Suppressor macrophage (primary cell): ENCODE measurements at regions not wholly inside any gene's neighbourhood (a gene's known extent, or its start where the extent isn't known, plus 50 kb on each side); places are given as distances from the start of the nearest gene placed in this dataset.
"Not testable (repeated sequence)": the region's sequence is repeated elsewhere in the genome, so short reads cannot be mapped to it uniquely, and the experiment has no call there.

ENCODE experiments used
- DNase-seq, 4 experiments: peaks; one replicate each; pipeline ENCODE4 v3.0.0-alpha.2; 2020 to 2022

GRCh38 chr11:98600103-98600502, 420.6 kb upstream of the CNTN5 start:
- no peak for DNase-seq

GRCh38 chr11:98600786-98601773, 419.7 kb upstream of the CNTN5 start:
- no peak for DNase-seq

- DNase-seq = no peak
These were observed 404.6 kb upstream of the CNTN5 start for GRCh38 chr11:98616098-98616655.

- DNase-seq = no peak
These were observed 399.0 kb upstream of the CNTN5 start for GRCh38 chr11:98621767-98622166.

GRCh38 chr11:98625526-98625925, 395.2 kb upstream of the CNTN5 start:
- no peak for DNase-seq

- DNase-seq = no peak
These were observed 390.0 kb upstream of the CNTN5 start for GRCh38 chr11:98630736-98631135.

GRCh38 chr11:98657711-98658110, 363.0 kb upstream of the CNTN5 start:
- no peak for DNase-seq

GRCh38 chr11:98659431-98659830, 361.3 kb upstream of the CNTN5 start:
- DNase-seq = no peak

- DNase-seq = no peak
These were observed 346.4 kb upstream of the CNTN5 start for GRCh38 chr11:98674390-98674789.

GRCh38 chr11:98679673-98680072, 341.1 kb upstream of the CNTN5 start:
- DNase-seq = no peak

GRCh38 chr11:98701541-98701940, 319.2 kb upstream of the CNTN5 start:
- DNase-seq = no peak

- DNase-seq = no peak
These were observed 316.8 kb upstream of the CNTN5 start for GRCh38 chr11:98703779-98704556.

- DNase-seq = no peak
These were observed 310.7 kb upstream of the CNTN5 start for GRCh38 chr11:98710026-98710425.

GRCh38 chr11:98710986-98711385, 309.8 kb upstream of the CNTN5 start:
- DNase-seq = no peak

GRCh38 chr11:98720951-98721350, 299.8 kb upstream of the CNTN5 start:
- DNase-seq = no peak

- DNase-seq = no peak
These were observed 295.3 kb upstream of the CNTN5 start for GRCh38 chr11:98725471-98725870.

GRCh38 chr11:98728421-98728820, 292.3 kb upstream of the CNTN5 start:
- DNase-seq = no peak

- DNase-seq = no peak
These were observed 291.6 kb upstream of the CNTN5 start for GRCh38 chr11:98729118-98729517.

GRCh38 chr11:98732947-98733346, 287.8 kb upstream of the CNTN5 start:
- DNase-seq = no peak

- DNase-seq = not testable (repeated sequence)
These were observed 287.4 kb upstream of the CNTN5 start for GRCh38 chr11:98733378-98733777.

- no peak for DNase-seq
These were observed 286.1 kb upstream of the CNTN5 start for GRCh38 chr11:98734686-98735085.

GRCh38 chr11:98736833-98737232, 283.9 kb upstream of the CNTN5 start:
- DNase-seq = no peak

GRCh38 chr11:98740321-98740720, 280.4 kb upstream of the CNTN5 start:
- no peak for DNase-seq
